SK-N-SH treated with all-trans-retinoic acid at 6 μM for 48 hours (cell line): ENCODE measurements at regions not wholly inside any gene's neighbourhood (a gene's known extent, or its start where the extent isn't known, plus 50 kb on each side); places are given as distances from the start of the nearest gene placed in this dataset.

Source experiments
- ARNTL ChIP-seq: fragments of 450-650 bp; formaldehyde crosslinking; IDR thresholded peaks from 2 replicates; pipeline ENCODE4 v1.5.0; 2020; ENCODE audit warnings: low read depth, mild to moderate bottlenecking, moderate library complexity, borderline replicate concordance
- ISL1 ChIP-seq: fragments of 250-450 bp; sonication (Bioruptor Pico); IDR thresholded peaks from 2 replicates; pipeline ENCODE4 v2.1.2; 2022; ENCODE audit warnings: mild to moderate bottlenecking, moderate library complexity

DNA sequence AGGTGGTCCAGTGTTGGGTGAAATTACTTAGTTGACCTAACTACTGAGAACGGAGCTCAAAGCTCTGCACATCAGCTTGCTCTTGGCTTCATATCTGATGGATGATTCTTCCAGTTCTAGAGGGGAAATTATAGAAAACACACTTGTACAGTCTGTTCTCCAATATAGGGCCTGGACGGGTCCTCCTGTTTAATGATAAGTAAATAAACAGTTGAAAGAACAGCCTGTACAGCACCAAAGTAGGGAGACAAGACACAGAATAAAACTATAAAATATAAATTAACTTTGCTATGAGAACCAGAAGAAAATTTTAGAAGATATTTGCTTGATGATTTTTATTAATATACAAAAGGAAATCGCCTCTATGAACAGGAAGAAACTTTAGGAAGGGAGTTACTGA is 271.7 kb downstream of the STK31 start:
- TF ChIP-seq ARNTL (CRISPR knock-in tag) (no peak), ISL1 (CRISPR knock-in tag) (no peak)
